Breast epithelium (tissue), 3 donors: ENCODE measurements at regions not wholly inside any gene's neighbourhood (a gene's known extent, or its start where the extent isn't known, plus 50 kb on each side); places are given as distances from the start of the nearest gene placed in this dataset.

ENCODE experiments used
- POLR2A ChIP-seq: fragments of 450-650 bp; IDR thresholded peaks from one replicate; pipeline ENCODE4 v1.6.1; 2016; ENCODE audit warnings: antibody characterized with exemption, mild to moderate bottlenecking, moderate library complexity
- POLR2AphosphoS5 ChIP-seq, 3 donors: sonication (generic); formaldehyde crosslinking; IDR thresholded peaks; one replicate each; pipeline ENCODE4 v1.6.1; 2017; ENCODE audit warnings: antibody characterized with exemption in 3 of 3
- TF ChIP-seq, protein P1 (sequence below), 3 donors: fragments of 450-650 bp; IDR thresholded peaks; one replicate each; pipeline ENCODE4 v1.5.1; 2016 to 2017; ENCODE audit warnings: antibody characterized with exemption in 3 of 3, mild to moderate bottlenecking in 3 of 3, moderate library complexity in 3 of 3

DNA sequence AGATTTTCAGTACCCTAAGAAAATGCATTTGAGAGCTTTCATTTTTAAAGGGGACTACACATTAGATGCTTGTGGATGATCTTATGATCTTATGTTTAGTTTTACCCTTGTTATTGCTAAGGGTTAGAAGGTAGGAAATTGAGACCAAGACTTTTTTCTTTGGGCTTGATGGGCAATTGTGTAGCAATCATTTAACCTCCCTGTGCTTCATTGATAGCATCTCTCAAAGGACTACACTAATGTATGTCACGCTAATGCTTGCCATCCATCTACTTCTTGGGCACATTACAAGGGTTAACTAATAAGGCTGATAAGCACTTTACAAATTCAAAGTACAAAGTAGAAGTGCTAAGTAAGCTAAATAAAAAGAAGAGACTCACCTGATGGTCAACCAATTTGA is 189.3 kb upstream of the LRP1B start:
- TF ChIP-seq, protein P1, sequence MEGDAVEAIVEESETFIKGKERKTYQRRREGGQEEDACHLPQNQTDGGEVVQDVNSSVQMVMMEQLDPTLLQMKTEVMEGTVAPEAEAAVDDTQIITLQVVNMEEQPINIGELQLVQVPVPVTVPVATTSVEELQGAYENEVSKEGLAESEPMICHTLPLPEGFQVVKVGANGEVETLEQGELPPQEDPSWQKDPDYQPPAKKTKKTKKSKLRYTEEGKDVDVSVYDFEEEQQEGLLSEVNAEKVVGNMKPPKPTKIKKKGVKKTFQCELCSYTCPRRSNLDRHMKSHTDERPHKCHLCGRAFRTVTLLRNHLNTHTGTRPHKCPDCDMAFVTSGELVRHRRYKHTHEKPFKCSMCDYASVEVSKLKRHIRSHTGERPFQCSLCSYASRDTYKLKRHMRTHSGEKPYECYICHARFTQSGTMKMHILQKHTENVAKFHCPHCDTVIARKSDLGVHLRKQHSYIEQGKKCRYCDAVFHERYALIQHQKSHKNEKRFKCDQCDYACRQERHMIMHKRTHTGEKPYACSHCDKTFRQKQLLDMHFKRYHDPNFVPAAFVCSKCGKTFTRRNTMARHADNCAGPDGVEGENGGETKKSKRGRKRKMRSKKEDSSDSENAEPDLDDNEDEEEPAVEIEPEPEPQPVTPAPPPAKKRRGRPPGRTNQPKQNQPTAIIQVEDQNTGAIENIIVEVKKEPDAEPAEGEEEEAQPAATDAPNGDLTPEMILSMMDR (IDR thresholded peaks at IDR 0.05) = no peak
- TF ChIP-seq POLR2A (no peak), POLR2AphosphoS5 (IDR thresholded peaks at IDR 0.05) (no peak)
